ENCODE measurements at regions not wholly inside any gene's neighbourhood (a gene's known extent, or its start where the extent isn't known, plus 50 kb on each side); places are given as distances from the start of the nearest gene placed in this dataset.
A peak's percentile ranks its signal among the peaks of the same experiment; 100 is the strongest.

DNA sequence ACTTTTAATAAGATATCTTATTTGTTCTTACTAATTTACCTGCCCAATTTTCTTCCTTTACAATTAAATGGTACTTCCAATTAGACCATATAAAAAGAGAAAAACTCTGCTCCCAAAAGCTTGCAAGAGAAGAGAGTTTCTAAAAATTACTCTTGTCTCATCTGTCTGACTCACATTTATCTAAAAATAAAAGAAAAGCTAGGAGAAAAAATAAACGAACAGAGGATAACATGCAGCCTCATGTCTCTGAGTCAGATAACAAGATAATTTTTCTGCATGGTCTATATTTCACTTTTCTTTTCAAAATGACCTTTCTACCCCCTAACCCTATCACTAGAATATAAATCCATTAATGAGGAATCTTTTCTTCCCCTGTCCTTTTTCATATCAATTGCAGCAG lies 127.2 kb upstream of the TCF21 start:
- no peak for FAIRE-seq
- DNase-seq (ENCODE audit: low read depth in 1 of 2, low spot score in 1 of 2): no peak
- WGBS (ENCODE audit: missing lambda C conversion rate): 14% methylated on average over 1 of the region's 1 CpG
- no peak for ATAC-seq
- ChIA-PET CTCF (no interaction called here), POLR2A (interaction anchor here (0.7 to 1.3 kb wide), 2 partner anchors 16 to 26 kb away, joined by 4 to 7 read pairs; no protein-coding TSS in a partner anchor)
- H3K4me1 ChIP-seq: peaks cover 39% of the 10 kb centered on the region
- H3K27ac ChIP-seq: peak overlapping the region in 1 of 2 experiments; percentile 8; a peak in 1 of 6 replicates
- H3K4me3 ChIP-seq: no peak overlapping the region
- TF ChIP-seq JUNB (IDR thresholded peaks at IDR 0.05) (no peak), POLR2A (IDR thresholded peaks at IDR 0.05; ENCODE audit: low read length) (no peak)
- H3K9me3 ChIP-seq: no peaks in the 10 kb centered on the region
- peak overlapping the region; percentile 38; the same call in 2 of the 3 replicates for H3K4me2 ChIP-seq

- WGBS (ENCODE audit: missing lambda C conversion rate): 63% methylated on average over 2 of the region's 2 CpGs
- POLR2A ChIA-PET: no interaction called here
- Histone ChIP-seq H3K4me3 (no peak overlapping the region), H3K4me2 (peak overlapping the region; percentile 31; the same call in 1 of the 3 replicates), H3K4me1 (peaks cover 37% of the 10 kb centered on the region), H3K27ac (peak overlapping the region; percentile 59 to 65; a peak in 5 of 6 replicates), H3K9me3 (no peaks in the 10 kb centered on the region)
- CTCF ChIA-PET: interaction anchor here (1.9 kb wide), 2 partner anchors 73 to 195 kb away, joined by 5 to 6 read pairs; no protein-coding TSS in a partner anchor
- DNase-seq (ENCODE audit: low read depth in 1 of 2, low spot score in 1 of 2) (no peak), FAIRE-seq (no peak), ATAC-seq (no peak)
- no peak for TF ChIP-seq ZFP36 (IDR thresholded peaks at IDR 0.05; ENCODE audit: borderline replicate concordance, partially characterized antibody)
- TF ChIP-seq, protein P1, sequence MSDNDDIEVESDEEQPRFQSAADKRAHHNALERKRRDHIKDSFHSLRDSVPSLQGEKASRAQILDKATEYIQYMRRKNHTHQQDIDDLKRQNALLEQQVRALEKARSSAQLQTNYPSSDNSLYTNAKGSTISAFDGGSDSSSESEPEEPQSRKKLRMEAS (IDR thresholded peaks at IDR 0.05): no peak
- TF ChIP-seq RCOR1 (IDR thresholded peaks at IDR 0.05; ENCODE audit: low read depth, low read length): no peak
- peak in 1 of 2 experiments; percentile 47; a peak in 1 of 4 replicates for TF ChIP-seq CEBPB (IDR thresholded peaks at IDR 0.05)
- no peak for TF ChIP-seq POLR2AphosphoS2 (conservative IDR thresholded peaks at IDR 0.05; ENCODE audit: low read length)
- no peak for TF ChIP-seq HOXB13 (CRISPR knock-in tag; IDR thresholded peaks at IDR 0.05; ENCODE audit: low read depth)
- TF ChIP-seq, protein P2, sequence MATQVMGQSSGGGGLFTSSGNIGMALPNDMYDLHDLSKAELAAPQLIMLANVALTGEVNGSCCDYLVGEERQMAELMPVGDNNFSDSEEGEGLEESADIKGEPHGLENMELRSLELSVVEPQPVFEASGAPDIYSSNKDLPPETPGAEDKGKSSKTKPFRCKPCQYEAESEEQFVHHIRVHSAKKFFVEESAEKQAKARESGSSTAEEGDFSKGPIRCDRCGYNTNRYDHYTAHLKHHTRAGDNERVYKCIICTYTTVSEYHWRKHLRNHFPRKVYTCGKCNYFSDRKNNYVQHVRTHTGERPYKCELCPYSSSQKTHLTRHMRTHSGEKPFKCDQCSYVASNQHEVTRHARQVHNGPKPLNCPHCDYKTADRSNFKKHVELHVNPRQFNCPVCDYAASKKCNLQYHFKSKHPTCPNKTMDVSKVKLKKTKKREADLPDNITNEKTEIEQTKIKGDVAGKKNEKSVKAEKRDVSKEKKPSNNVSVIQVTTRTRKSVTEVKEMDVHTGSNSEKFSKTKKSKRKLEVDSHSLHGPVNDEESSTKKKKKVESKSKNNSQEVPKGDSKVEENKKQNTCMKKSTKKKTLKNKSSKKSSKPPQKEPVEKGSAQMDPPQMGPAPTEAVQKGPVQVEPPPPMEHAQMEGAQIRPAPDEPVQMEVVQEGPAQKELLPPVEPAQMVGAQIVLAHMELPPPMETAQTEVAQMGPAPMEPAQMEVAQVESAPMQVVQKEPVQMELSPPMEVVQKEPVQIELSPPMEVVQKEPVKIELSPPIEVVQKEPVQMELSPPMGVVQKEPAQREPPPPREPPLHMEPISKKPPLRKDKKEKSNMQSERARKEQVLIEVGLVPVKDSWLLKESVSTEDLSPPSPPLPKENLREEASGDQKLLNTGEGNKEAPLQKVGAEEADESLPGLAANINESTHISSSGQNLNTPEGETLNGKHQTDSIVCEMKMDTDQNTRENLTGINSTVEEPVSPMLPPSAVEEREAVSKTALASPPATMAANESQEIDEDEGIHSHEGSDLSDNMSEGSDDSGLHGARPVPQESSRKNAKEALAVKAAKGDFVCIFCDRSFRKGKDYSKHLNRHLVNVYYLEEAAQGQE (IDR thresholded peaks at IDR 0.05): no peak
Observed at GRCh38 chr6:133764008-133764753, 124.7 kb upstream of the TCF21 start.

- ChIA-PET CTCF (interaction anchor here (1.9 kb wide), 1 partner anchor 196 kb away, joined by 5 read pairs; no protein-coding TSS in a partner anchor), POLR2A (no interaction called here)
- DNase-seq (ENCODE audit: low read depth in 1 of 2, low spot score in 1 of 2) (no peak), FAIRE-seq (no peak), ATAC-seq (no peak)
- TF ChIP-seq POLR2A (IDR thresholded peaks at IDR 0.05; ENCODE audit: low read length): no peak
- TF ChIP-seq SMC3 (IDR thresholded peaks at IDR 0.05): no peak
- no peak for TF ChIP-seq RNF2 (IDR thresholded peaks at IDR 0.05; ENCODE audit: borderline replicate concordance, low read depth)
- no peak for TF ChIP-seq PHF8 (IDR thresholded peaks at IDR 0.05; ENCODE audit: borderline replicate concordance, low read depth)
- no peak for TF ChIP-seq NR3C1 (IDR thresholded peaks at IDR 0.05)
- TF ChIP-seq ESRRA (IDR thresholded peaks at IDR 0.05; ENCODE audit: borderline replicate concordance, low read length): no peak
- no peak for TF ChIP-seq HDAC2 (IDR thresholded peaks at IDR 0.05)
- peak overlapping the region; percentile 31; the same call in 1 of the 3 replicates for H3K4me2 ChIP-seq
- no peak overlapping the region for H3K4me3 ChIP-seq
- H3K4me1 ChIP-seq: peaks cover 33% of the 10 kb centered on the region
- WGBS (ENCODE audit: missing lambda C conversion rate): 79% methylated on average over 2 of the region's 2 CpGs
- H3K9me3 ChIP-seq: no peaks in the 10 kb centered on the region
- H3K27ac ChIP-seq: peak overlapping the region; percentile 59 to 65; a peak in 5 of 6 replicates
Observed at GRCh38 chr6:133764754-133765208, 124.1 kb upstream of the TCF21 start.

Measured in A549 (cell line).